ENCODE measurements at regions not wholly inside any gene's neighbourhood (a gene's known extent, or its start where the extent isn't known, plus 50 kb on each side); places are given as distances from the start of the nearest gene placed in this dataset.

DNA sequence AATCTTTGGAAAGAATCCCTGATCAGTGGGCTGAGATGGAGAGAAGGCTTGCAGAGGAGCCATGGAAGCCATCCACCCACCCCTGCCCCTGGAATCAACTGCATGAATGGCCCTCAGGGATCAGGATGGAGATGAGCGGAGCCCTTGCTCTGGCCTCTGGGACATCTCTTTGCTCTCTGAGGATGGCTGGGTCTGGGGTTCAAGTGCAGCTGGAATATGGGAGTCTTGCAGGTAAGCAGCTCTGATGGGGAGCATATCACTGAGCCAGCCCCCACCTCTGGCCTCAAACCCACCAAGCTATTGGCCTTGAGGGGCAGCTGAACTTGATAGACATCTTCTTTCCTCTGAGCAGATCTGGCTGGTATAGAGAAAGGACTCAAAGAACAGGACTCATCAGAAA is 76.1 kb downstream of the C5orf15 start:
- H3K4me2 ChIP-seq (ENCODE audit: low read length), result no peak overlapping the region

DNA sequence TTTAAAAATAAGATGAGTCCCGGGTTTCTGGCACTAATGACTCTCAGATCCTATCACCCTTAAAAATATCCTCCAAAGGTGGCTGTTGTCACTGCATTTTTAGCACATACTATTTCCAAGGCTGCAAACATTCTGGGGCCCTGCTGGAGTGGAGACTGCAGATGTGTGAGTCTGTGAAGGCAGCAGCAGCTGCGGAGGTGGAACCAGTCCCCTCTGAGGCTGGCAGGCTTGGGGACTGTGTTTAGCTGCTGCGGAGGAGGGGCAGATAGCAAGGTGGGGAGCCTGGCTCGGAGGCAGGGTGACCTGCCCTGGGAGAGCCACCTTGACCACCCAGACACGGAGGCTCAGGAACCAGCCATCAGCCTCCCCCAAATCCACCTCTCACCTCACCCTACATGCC is 77.0 kb downstream of the C5orf15 start:
- H3K4me2 ChIP-seq (ENCODE audit: low read length), result no peak overlapping the region
- no peaks in the 10 kb centered on the region for H3K36me3 ChIP-seq (ENCODE audit: insufficient read depth, low read length)
- peaks cover 31% of the 10 kb centered on the region for H3K27me3 ChIP-seq (ENCODE audit: control insufficient read depth, insufficient read depth, low read length)
- H3K9me3 ChIP-seq (replicated peaks; ENCODE audit: low read length), result no peaks in the 10 kb centered on the region
- H3K4me1 ChIP-seq (ENCODE audit: control insufficient read depth, insufficient read depth, low read length), result no peaks in the 10 kb centered on the region
- no peak overlapping the region for H3K4me3 ChIP-seq (ENCODE audit: low read length)
- no peak overlapping the region for H3K9ac ChIP-seq (ENCODE audit: low read depth, low read length)

More for the DNA sequence above, 76.1 kb downstream of the C5orf15 start:
- Histone ChIP-seq H3K9ac (ENCODE audit: low read depth, low read length) (no peak overlapping the region), H3K4me3 (ENCODE audit: low read length) (no peak overlapping the region), H3K27me3 (ENCODE audit: control insufficient read depth, insufficient read depth, low read length) (peaks cover 29% of the 10 kb centered on the region), H3K36me3 (ENCODE audit: insufficient read depth, low read length) (no peaks in the 10 kb centered on the region), H3K4me1 (ENCODE audit: control insufficient read depth, insufficient read depth, low read length) (no peaks in the 10 kb centered on the region), H3K9me3 (replicated peaks; ENCODE audit: low read length) (no peaks in the 10 kb centered on the region)

- H3K9me3 ChIP-seq (replicated peaks; ENCODE audit: low read length), result no peaks in the 10 kb centered on the region
- no peaks in the 10 kb centered on the region for H3K4me1 ChIP-seq (ENCODE audit: control insufficient read depth, insufficient read depth, low read length)
- H3K4me3 ChIP-seq (ENCODE audit: low read length), result no peak overlapping the region
- no peaks in the 10 kb centered on the region for H3K36me3 ChIP-seq (ENCODE audit: insufficient read depth, low read length)
- peaks cover 34% of the 10 kb centered on the region for H3K27me3 ChIP-seq (ENCODE audit: control insufficient read depth, insufficient read depth, low read length)
- no peak overlapping the region for H3K9ac ChIP-seq (ENCODE audit: low read depth, low read length)
- no peak overlapping the region for H3K4me2 ChIP-seq (ENCODE audit: low read length)
Measured at GRCh38 chr5:133890776-133891280, 77.6 kb downstream of the C5orf15 start.

GRCh38 chr5:133890314-133890713 is 78.1 kb downstream of the C5orf15 start:
- Histone ChIP-seq H3K9ac (ENCODE audit: low read depth, low read length) (no peak overlapping the region), H3K27me3 (ENCODE audit: control insufficient read depth, insufficient read depth, low read length) (peaks cover 34% of the 10 kb centered on the region), H3K4me3 (ENCODE audit: low read length) (no peak overlapping the region), H3K36me3 (ENCODE audit: insufficient read depth, low read length) (no peaks in the 10 kb centered on the region), H3K4me1 (ENCODE audit: control insufficient read depth, insufficient read depth, low read length) (no peaks in the 10 kb centered on the region), H3K9me3 (replicated peaks; ENCODE audit: low read length) (no peaks in the 10 kb centered on the region), H3K4me2 (ENCODE audit: low read length) (no peak overlapping the region)

GRCh38 chr5:133889271-133889905 is 79.0 kb downstream of the C5orf15 start:
- Histone ChIP-seq H3K4me3 (ENCODE audit: low read length) (no peak overlapping the region), H3K36me3 (ENCODE audit: insufficient read depth, low read length) (no peaks in the 10 kb centered on the region), H3K4me2 (ENCODE audit: low read length) (no peak overlapping the region), H3K27me3 (ENCODE audit: control insufficient read depth, insufficient read depth, low read length) (peaks cover 34% of the 10 kb centered on the region), H3K4me1 (ENCODE audit: control insufficient read depth, insufficient read depth, low read length) (no peaks in the 10 kb centered on the region), H3K9me3 (replicated peaks; ENCODE audit: low read length) (no peaks in the 10 kb centered on the region), H3K9ac (ENCODE audit: low read depth, low read length) (no peak overlapping the region)

GRCh38 chr5:133888625-133888991 is 79.8 kb downstream of the C5orf15 start:
- H3K9ac ChIP-seq (ENCODE audit: low read depth, low read length), result no peak overlapping the region
- H3K36me3 ChIP-seq (ENCODE audit: insufficient read depth, low read length), result no peaks in the 10 kb centered on the region
- no peaks in the 10 kb centered on the region for H3K4me1 ChIP-seq (ENCODE audit: control insufficient read depth, insufficient read depth, low read length)
- H3K27me3 ChIP-seq (ENCODE audit: control insufficient read depth, insufficient read depth, low read length), result peaks cover 28% of the 10 kb centered on the region
- H3K4me2 ChIP-seq (ENCODE audit: low read length), result no peak overlapping the region
- no peaks in the 10 kb centered on the region for H3K9me3 ChIP-seq (replicated peaks; ENCODE audit: low read length)
- H3K4me3 ChIP-seq (ENCODE audit: low read length), result no peak overlapping the region

DNA sequence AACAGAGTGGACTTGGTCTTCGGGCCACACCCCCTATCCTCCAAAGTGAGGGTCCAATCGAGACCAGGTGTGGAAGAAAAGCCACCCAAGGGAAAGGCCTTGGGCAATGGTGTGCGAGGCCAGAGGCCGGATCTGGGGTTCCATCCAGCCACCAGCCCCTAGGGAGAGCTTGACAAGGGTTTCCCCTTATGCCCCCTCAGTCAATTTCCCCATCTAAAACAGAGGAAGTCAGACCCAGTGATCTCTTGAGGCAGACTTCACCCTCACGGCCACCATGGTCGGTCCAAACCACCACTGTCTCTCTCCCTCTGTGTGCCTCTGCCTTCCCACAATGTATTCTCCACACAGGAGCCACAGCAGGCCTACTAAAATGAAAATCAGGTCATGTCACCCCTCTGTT is 82.9 kb downstream of the C5orf15 start:
- Histone ChIP-seq H3K4me1 (ENCODE audit: control insufficient read depth, insufficient read depth, low read length) (no peaks in the 10 kb centered on the region), H3K4me3 (ENCODE audit: low read length) (no peak overlapping the region), H3K4me2 (ENCODE audit: low read length) (no peak overlapping the region), H3K27me3 (ENCODE audit: control insufficient read depth, insufficient read depth, low read length) (peaks cover 41% of the 10 kb centered on the region), H3K36me3 (ENCODE audit: insufficient read depth, low read length) (no peaks in the 10 kb centered on the region), H3K9me3 (replicated peaks; ENCODE audit: low read length) (no peaks in the 10 kb centered on the region), H3K9ac (ENCODE audit: low read depth, low read length) (no peak overlapping the region)

DNA sequence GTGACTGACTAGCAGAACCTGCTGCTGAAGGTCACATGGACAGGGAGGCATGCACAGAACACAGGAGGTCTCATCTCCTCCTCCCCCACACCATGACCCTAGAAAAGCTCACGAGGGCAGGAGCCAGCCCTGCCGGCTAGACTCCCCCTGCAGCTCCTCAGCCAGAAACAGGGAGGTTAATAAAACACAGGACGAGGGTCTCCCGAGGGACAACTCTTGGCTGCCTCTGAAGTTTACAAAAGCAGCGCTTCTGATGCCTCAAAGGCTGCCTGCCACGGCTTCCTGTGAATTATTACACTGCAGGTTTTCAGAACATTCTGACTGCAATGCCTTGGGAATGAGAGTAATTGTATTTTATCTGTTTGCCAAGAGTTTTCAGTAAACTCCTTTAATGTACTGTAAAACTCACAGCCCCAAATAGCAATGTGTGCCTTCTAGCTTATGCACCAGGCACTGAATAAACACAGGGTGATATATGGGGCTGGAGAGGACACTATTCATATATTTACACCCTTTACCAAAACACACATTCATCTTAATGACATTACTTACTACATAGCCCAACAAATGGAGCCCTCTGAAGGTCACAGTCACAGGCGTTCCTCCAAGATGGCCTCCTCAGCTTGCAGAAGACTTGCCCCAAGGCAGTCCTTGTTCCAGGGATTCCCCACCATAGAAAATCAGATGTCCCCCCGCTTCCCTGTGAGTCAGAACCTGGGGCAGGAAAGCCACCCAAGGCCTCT is 83.7 kb downstream of the C5orf15 start:
- Histone ChIP-seq H3K36me3 (ENCODE audit: insufficient read depth, low read length) (no peaks in the 10 kb centered on the region), H3K27me3 (ENCODE audit: control insufficient read depth, insufficient read depth, low read length) (peaks cover 42% of the 10 kb centered on the region), H3K4me2 (ENCODE audit: low read length) (no peak overlapping the region), H3K9me3 (replicated peaks; ENCODE audit: low read length) (no peaks in the 10 kb centered on the region), H3K9ac (ENCODE audit: low read depth, low read length) (no peak overlapping the region), H3K4me3 (ENCODE audit: low read length) (no peak overlapping the region), H3K4me1 (ENCODE audit: control insufficient read depth, insufficient read depth, low read length) (no peaks in the 10 kb centered on the region)

DNA sequence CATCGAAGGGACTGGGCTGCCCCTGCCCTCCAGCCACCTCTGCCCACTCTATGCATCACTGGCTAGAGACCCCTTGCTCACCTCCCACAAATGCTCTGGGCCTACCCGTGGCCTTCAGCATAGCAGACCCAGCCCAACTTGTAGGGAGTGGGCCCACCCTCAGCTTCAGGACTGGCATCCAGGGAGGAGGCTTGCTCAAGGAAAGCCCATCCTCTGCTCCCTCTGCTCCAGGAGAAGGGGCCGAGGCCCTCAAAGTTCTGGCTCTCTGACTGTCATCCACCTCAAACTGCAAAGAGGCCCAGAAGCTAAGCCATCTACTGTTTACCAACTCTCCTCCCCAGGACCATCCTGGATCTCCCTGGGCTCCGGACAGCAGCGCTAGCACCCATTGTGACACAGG is 84.5 kb downstream of the C5orf15 start:
- Histone ChIP-seq H3K36me3 (ENCODE audit: insufficient read depth, low read length) (no peaks in the 10 kb centered on the region), H3K4me1 (ENCODE audit: control insufficient read depth, insufficient read depth, low read length) (no peaks in the 10 kb centered on the region), H3K4me2 (ENCODE audit: low read length) (no peak overlapping the region), H3K4me3 (ENCODE audit: low read length) (no peak overlapping the region), H3K9me3 (replicated peaks; ENCODE audit: low read length) (no peaks in the 10 kb centered on the region), H3K27me3 (ENCODE audit: control insufficient read depth, insufficient read depth, low read length) (peaks cover 39% of the 10 kb centered on the region), H3K9ac (ENCODE audit: low read depth, low read length) (no peak overlapping the region)

- Histone ChIP-seq H3K36me3 (ENCODE audit: insufficient read depth, low read length) (no peaks in the 10 kb centered on the region), H3K4me2 (ENCODE audit: low read length) (no peak overlapping the region), H3K4me1 (ENCODE audit: control insufficient read depth, insufficient read depth, low read length) (peaks cover 3% of the 10 kb centered on the region), H3K9ac (ENCODE audit: low read depth, low read length) (no peak overlapping the region), H3K9me3 (replicated peaks; ENCODE audit: low read length) (no peaks in the 10 kb centered on the region), H3K27me3 (ENCODE audit: control insufficient read depth, insufficient read depth, low read length) (peaks cover 39% of the 10 kb centered on the region), H3K4me3 (ENCODE audit: low read length) (no peak overlapping the region)
Measured at GRCh38 chr5:133882846-133883245, 85.6 kb downstream of the C5orf15 start.

DNA sequence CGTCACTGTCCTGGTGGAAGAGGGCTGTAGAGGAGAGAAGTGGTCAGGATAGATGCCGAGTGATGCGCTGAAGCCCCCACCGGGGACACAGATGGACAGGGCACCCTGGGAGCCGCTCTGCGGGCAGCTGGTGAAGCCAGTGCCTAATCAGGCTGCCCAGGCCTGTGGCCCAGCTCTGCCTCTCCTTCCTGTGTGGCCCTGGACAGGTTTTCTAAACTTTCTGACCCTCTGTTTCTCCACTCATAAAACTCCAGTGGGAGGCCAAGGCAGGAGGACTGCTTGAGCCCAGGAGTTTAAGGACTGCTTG is 86.1 kb downstream of the C5orf15 start:
- Histone ChIP-seq H3K4me3 (ENCODE audit: low read length) (no peak overlapping the region), H3K27me3 (ENCODE audit: control insufficient read depth, insufficient read depth, low read length) (peaks cover 38% of the 10 kb centered on the region), H3K9me3 (replicated peaks; ENCODE audit: low read length) (no peaks in the 10 kb centered on the region), H3K4me1 (ENCODE audit: control insufficient read depth, insufficient read depth, low read length) (peaks cover 4% of the 10 kb centered on the region), H3K9ac (ENCODE audit: low read depth, low read length) (no peak overlapping the region), H3K36me3 (ENCODE audit: insufficient read depth, low read length) (no peaks in the 10 kb centered on the region), H3K4me2 (ENCODE audit: low read length) (no peak overlapping the region)
